Tibial artery (tissue), 4 donors: ENCODE measurements at regions not wholly inside any gene's neighbourhood (a gene's known extent, or its start where the extent isn't known, plus 50 kb on each side); places are given as distances from the start of the nearest gene placed in this dataset.

Experiments used
- DNase-seq, 2 donors: peaks; one replicate each; pipeline ENCODE4 v3.0.0-alpha.2; 2019
- H3K27ac ChIP-seq, 2 donors: fragments of 200-600 bp; sonication (generic) in 1 of 2; 1 replicate in 1 of 2; 2 replicates in 1 of 2; pipeline ENCODE4 v1.5.1; 2018 to 2019; ENCODE audit warnings: mild to moderate bottlenecking in 1 of 2
- H3K27me3 ChIP-seq, 2 donors: fragments of 200-600 bp; sonication (generic) in 1 of 2; one replicate each; pipeline versions ENCODE4 v1.5.1 to v1.6.0; 2016 to 2019
- H3K36me3 ChIP-seq, 3 donors: fragments of 200-600 bp; sonication (generic) in 2 of 3; one replicate each; pipeline ENCODE4 v1.5.1; 2016 to 2019; ENCODE audit warnings: mild to moderate bottlenecking in 2 of 3
- H3K4me1 ChIP-seq, 4 donors: fragments of 200-600 bp; sonication (generic) in 2 of 4; 1 replicate in 3 of 4; 2 replicates in 1 of 4; pipeline ENCODE4 v1.5.1; 2016 to 2019
- H3K4me3 ChIP-seq, 2 donors: fragments of 200-600 bp; sonication (generic) in 1 of 2; 1 replicate in 1 of 2; 2 replicates in 1 of 2; pipeline ENCODE4 v1.5.1; 2018 to 2019; ENCODE audit warnings: mild to moderate bottlenecking in 2 of 2
- H3K9me3 ChIP-seq, 3 donors: fragments of 200-600 bp; sonication (generic) in 1 of 3; one replicate each; pipeline ENCODE4 v1.5.1; 2016 to 2019
- intact Hi-C: fragments of 100-400 bp; cut with DNase I; formaldehyde crosslinking; loops from one replicate; pipeline ENCODE4 v1.15.0; 2023; ENCODE audit warnings: low total_unique reads
- TF ChIP-seq, protein P1 (sequence below), 2 experiments: fragments of 200-600 bp in 1 of 2; fragments of 450-650 bp in 1 of 2; IDR thresholded peaks; one replicate each; pipeline ENCODE4 v1.5.1; 2017 to 2019; ENCODE audit warnings: antibody characterized with exemption in 2 of 2, mild to moderate bottlenecking in 1 of 2, moderate library complexity in 1 of 2

DNA sequence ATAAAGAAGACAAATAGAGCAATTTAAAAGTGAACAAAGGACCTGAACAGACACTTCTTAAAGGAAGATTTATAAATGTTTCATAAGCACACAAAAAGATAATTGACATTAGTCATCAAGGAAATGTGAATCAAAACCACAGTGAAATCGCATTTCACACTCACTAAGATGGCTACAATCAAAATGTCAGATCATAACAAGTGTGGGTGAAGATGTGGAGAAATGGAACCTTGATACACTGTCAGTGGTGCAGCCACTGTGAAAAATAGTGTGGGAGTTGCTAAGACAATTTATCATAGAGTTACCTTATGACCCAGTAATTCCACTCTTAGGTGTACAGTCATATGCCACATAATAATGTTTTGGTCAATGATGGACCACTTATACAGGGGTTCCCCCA lies 54.5 kb upstream of the HTR4 start:
- no peaks in the 10 kb centered on the region for H3K9me3 ChIP-seq
- intact Hi-C loops, result no loop called here
- TF ChIP-seq, protein P1, sequence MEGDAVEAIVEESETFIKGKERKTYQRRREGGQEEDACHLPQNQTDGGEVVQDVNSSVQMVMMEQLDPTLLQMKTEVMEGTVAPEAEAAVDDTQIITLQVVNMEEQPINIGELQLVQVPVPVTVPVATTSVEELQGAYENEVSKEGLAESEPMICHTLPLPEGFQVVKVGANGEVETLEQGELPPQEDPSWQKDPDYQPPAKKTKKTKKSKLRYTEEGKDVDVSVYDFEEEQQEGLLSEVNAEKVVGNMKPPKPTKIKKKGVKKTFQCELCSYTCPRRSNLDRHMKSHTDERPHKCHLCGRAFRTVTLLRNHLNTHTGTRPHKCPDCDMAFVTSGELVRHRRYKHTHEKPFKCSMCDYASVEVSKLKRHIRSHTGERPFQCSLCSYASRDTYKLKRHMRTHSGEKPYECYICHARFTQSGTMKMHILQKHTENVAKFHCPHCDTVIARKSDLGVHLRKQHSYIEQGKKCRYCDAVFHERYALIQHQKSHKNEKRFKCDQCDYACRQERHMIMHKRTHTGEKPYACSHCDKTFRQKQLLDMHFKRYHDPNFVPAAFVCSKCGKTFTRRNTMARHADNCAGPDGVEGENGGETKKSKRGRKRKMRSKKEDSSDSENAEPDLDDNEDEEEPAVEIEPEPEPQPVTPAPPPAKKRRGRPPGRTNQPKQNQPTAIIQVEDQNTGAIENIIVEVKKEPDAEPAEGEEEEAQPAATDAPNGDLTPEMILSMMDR (IDR thresholded peaks at IDR 0.05), result no peak

DNA sequence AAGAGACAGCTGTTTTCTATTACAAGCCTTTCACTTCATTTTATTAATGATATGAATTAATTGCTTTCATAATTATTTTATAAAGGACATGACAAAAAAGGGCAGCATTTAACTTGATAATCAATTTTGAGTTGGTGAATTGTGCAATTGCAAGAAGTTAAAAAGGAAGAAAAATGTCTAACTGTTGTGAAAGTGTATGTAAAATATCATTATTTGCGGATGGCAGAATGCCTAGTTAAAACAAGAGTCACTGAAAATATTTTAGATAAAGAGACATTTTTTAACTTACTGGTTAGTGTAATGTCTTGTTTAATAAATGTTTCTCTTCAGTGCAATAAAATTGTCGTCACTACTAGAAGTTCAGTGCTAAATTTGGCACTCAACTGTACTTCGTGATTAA lies 57.6 kb upstream of the HTR4 start:
- Histone ChIP-seq H3K27ac (no peak overlapping the region), H3K9me3 (no peaks in the 10 kb centered on the region), H3K27me3 (no peaks in the 10 kb centered on the region), H3K4me1 (no peaks in the 10 kb centered on the region), H3K4me3 (no peak overlapping the region), H3K36me3 (no peaks in the 10 kb centered on the region)
- TF ChIP-seq, protein P1 (IDR thresholded peaks at IDR 0.05), result no peak
- intact Hi-C loops, result no loop called here
- no peak for DNase-seq

More for the DNA sequence above, 54.5 kb upstream of the HTR4 start:
- Histone ChIP-seq H3K36me3 (no peaks in the 10 kb centered on the region), H3K4me3 (no peak overlapping the region), H3K4me1 (no peaks in the 10 kb centered on the region), H3K27me3 (no peaks in the 10 kb centered on the region), H3K27ac (no peak overlapping the region)
- DNase-seq, result no peak

DNA sequence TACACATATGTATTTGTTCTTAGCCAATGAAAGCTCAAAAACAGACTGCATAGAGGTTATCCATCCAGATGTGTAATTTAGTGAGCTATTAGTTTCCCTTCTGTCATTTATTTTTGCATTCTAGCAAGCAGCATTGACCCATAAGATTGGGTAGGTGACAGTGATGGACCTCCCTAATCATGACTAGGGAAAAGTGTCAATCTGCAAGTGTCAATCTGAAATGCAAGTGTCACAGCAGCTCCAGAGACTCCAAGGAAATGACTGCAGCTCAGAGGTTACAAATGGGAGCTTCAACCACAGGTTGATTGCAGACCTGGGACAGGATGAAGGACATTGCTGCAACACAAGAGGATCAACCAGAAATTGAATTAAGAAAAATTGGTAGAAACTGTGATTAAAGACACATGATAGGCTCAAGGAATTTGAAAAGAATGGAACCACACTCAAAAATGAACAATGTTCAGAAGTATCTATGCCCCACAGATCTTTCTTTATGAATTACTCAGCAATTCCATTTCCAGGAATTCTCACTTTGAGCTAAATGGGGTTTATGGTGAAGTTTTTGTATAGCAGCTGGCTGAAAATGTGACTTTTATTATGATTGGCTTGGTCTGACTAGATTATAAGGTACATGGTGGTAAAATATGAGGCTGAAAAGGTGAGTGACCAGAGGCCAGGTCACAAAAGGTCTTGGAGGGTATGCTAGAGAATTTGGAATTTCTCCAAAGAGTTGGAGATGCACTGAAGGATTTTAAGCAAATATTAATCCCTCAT lies 59.6 kb upstream of the HTR4 start:
- Histone ChIP-seq H3K27me3 (no peaks in the 10 kb centered on the region), H3K27ac (no peak overlapping the region), H3K4me1 (no peaks in the 10 kb centered on the region), H3K9me3 (no peaks in the 10 kb centered on the region), H3K4me3 (no peak overlapping the region), H3K36me3 (no peaks in the 10 kb centered on the region)
- TF ChIP-seq, protein P1 (IDR thresholded peaks at IDR 0.05), result no peak
- DNase-seq, result no peak
- intact Hi-C loops, result no loop called here

DNA sequence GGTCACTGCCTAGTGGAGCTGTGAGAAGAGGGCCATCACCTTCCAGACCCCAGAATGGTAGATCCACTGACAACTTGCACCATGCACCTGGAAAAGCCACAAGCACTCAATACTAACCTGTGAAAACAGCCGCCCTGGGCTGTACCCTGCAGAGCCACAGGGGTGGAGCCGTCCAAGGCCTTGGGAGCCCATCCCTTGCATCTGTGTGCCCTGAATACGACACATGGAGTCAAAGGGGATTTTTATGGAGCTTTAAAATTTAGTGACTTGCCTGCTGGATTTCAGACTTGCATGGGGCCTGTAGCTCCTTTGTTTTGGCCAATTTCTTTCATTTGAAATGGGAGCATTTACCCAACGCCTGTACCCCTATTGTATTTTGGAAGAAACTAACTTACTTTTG lies 62.4 kb upstream of the HTR4 start:
- no peak for DNase-seq
- TF ChIP-seq, protein P1 (IDR thresholded peaks at IDR 0.05), result no peak
- Histone ChIP-seq H3K4me1 (no peaks in the 10 kb centered on the region), H3K27me3 (no peaks in the 10 kb centered on the region), H3K27ac (no peak overlapping the region), H3K36me3 (no peaks in the 10 kb centered on the region), H3K4me3 (no peak overlapping the region), H3K9me3 (no peaks in the 10 kb centered on the region)
- intact Hi-C loops, result no loop called here

DNA sequence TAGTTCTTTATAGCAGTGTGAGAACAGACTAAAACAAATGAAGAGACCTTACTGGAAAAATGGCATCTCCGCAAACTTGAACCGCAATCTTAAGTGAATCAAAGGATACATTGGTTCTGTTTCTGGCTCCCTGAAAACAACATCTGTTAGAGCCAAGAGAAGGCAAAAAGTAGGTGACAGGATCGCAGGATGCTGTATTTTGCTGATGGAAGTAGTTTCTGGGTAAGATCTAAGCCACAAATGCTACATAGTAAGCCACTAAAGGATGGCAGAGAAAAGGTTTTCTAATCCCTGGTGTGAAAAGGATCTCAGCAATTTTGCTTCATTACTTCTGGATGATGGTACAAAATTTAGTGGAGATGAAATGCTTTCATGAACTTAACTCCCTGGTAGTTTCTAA lies 63.3 kb upstream of the HTR4 start:
- TF ChIP-seq, protein P1 (IDR thresholded peaks at IDR 0.05), result no peak
- Histone ChIP-seq H3K27me3 (no peaks in the 10 kb centered on the region), H3K36me3 (no peaks in the 10 kb centered on the region), H3K27ac (no peak overlapping the region), H3K9me3 (no peaks in the 10 kb centered on the region), H3K4me1 (no peaks in the 10 kb centered on the region), H3K4me3 (no peak overlapping the region)
- DNase-seq, result no peak
- intact Hi-C loops, result no loop called here
